Parathyroid adenoma (tissue), 2 donors: ENCODE measurements at regions not wholly inside any gene's neighbourhood (a gene's known extent, or its start where the extent isn't known, plus 50 kb on each side); places are given as distances from the start of the nearest gene placed in this dataset.

Source experiments
- H2AFZ ChIP-seq: fragments of 300-600 bp; sonication (generic); one replicate; pipeline ENCODE4 v1.7.0; 2017; ENCODE audit warnings: antibody characterized with exemption, mild to moderate bottlenecking
- H3K27ac ChIP-seq: fragments of 300-600 bp; sonication (generic); one replicate; pipeline ENCODE4 v1.7.0; 2017
- H3K27me3 ChIP-seq: fragments of 300-600 bp; sonication (generic); one replicate; pipeline ENCODE4 v1.7.0; 2017; ENCODE audit warnings: low read length; ENCODE audit not compliant: control insufficient read depth, insufficient read depth
- H3K36me3 ChIP-seq: fragments of 300-600 bp; sonication (generic); one replicate; pipeline ENCODE4 v1.7.0; 2017; ENCODE audit warnings: low read length; ENCODE audit not compliant: control insufficient read depth, insufficient read depth
- H3K4me1 ChIP-seq: fragments of 300-600 bp; sonication (generic); one replicate; pipeline ENCODE4 v1.7.0; 2017; ENCODE audit warnings: control low read depth
- H3K4me2 ChIP-seq: fragments of 300-600 bp; sonication (generic); one replicate; pipeline ENCODE4 v1.7.0; 2017; ENCODE audit warnings: low read length
- H3K4me3 ChIP-seq: fragments of 300-600 bp; sonication (generic); one replicate; pipeline ENCODE4 v1.7.0; 2017; ENCODE audit warnings: low read depth, low read length
- H3K79me2 ChIP-seq: fragments of 300-600 bp; sonication (generic); one replicate; pipeline ENCODE4 v1.7.0; 2017; ENCODE audit warnings: control low read depth
- H3K9ac ChIP-seq: fragments of 300-600 bp; sonication (generic); one replicate; pipeline ENCODE4 v1.7.0; 2017; ENCODE audit warnings: mild to moderate bottlenecking
- H3K9me3 ChIP-seq: fragments of 300-600 bp; sonication (generic); one replicate; pipeline ENCODE4 v1.7.0; 2017; ENCODE audit warnings: low read length; ENCODE audit not compliant: control insufficient read depth
- CTCF ChIP-seq: fragments of 300-600 bp; sonication (generic); IDR thresholded peaks from one replicate; pipeline ENCODE4 v1.7.0; 2017; ENCODE audit warnings: antibody characterized with exemption, mild to moderate bottlenecking
- donor health status: primary hyperparathyroidism.

- Histone ChIP-seq H3K4me2 (no peak overlapping the region), H3K36me3 (no peaks in the 10 kb centered on the region), H3K4me3 (no peak overlapping the region), H3K9ac (no peak overlapping the region), H3K27ac (no peak overlapping the region), H3K9me3 (no peaks in the 10 kb centered on the region), H3K27me3 (no peaks in the 10 kb centered on the region), H3K79me2 (no peaks in the 10 kb centered on the region), H3K4me1 (no peaks in the 10 kb centered on the region), H2AFZ (no peak overlapping the region)
- TF ChIP-seq CTCF = no peak
These were observed 291.3 kb downstream of the OGFRL1 start for GRCh38 chr6:71579902-71580301.

- no peaks in the 10 kb centered on the region for H3K36me3 ChIP-seq
- TF ChIP-seq CTCF = no peak
- no peaks in the 10 kb centered on the region for H3K9me3 ChIP-seq
These were observed 294.2 kb downstream of the OGFRL1 start for GRCh38 chr6:71582820-71583219.

GRCh38 chr6:71584712-71585436 lies 296.3 kb downstream of the OGFRL1 start:
- Histone ChIP-seq H3K4me1 (no peaks in the 10 kb centered on the region), H3K27me3 (no peaks in the 10 kb centered on the region), H3K79me2 (no peaks in the 10 kb centered on the region), H2AFZ (no peak overlapping the region), H3K27ac (no peak overlapping the region), H3K36me3 (no peaks in the 10 kb centered on the region), H3K4me3 (no peak overlapping the region), H3K9ac (no peak overlapping the region), H3K9me3 (no peaks in the 10 kb centered on the region), H3K4me2 (no peak overlapping the region)
- TF ChIP-seq CTCF = no peak

More at GRCh38 chr6:71582820-71583219, 294.2 kb downstream of the OGFRL1 start:
- Histone ChIP-seq H3K27ac (no peak overlapping the region), H3K4me1 (no peaks in the 10 kb centered on the region), H2AFZ (no peak overlapping the region), H3K4me2 (no peak overlapping the region), H3K79me2 (no peaks in the 10 kb centered on the region), H3K9ac (no peak overlapping the region), H3K4me3 (no peak overlapping the region), H3K27me3 (no peaks in the 10 kb centered on the region)

- Histone ChIP-seq H3K27me3 (no peaks in the 10 kb centered on the region), H3K9ac (no peak overlapping the region), H3K4me1 (no peaks in the 10 kb centered on the region), H3K9me3 (no peaks in the 10 kb centered on the region), H3K36me3 (no peaks in the 10 kb centered on the region), H3K4me2 (no peak overlapping the region), H2AFZ (no peak overlapping the region), H3K4me3 (no peak overlapping the region), H3K79me2 (no peaks in the 10 kb centered on the region), H3K27ac (no peak overlapping the region)
- no peak for TF ChIP-seq CTCF
These were observed 296.9 kb downstream of the OGFRL1 start for GRCh38 chr6:71585472-71585871.

- H3K27me3 ChIP-seq = no peaks in the 10 kb centered on the region
- H2AFZ ChIP-seq = no peak overlapping the region
- H3K36me3 ChIP-seq = no peaks in the 10 kb centered on the region
- H3K4me3 ChIP-seq = no peak overlapping the region
- H3K4me2 ChIP-seq = no peak overlapping the region
- H3K27ac ChIP-seq = no peak overlapping the region
- H3K9ac ChIP-seq = no peak overlapping the region
- no peak for TF ChIP-seq CTCF
- no peaks in the 10 kb centered on the region for H3K9me3 ChIP-seq
- H3K79me2 ChIP-seq = no peaks in the 10 kb centered on the region
- H3K4me1 ChIP-seq = no peaks in the 10 kb centered on the region
These were observed 297.9 kb upstream of the RIMS1 start for GRCh38 chr6:71588490-71588889.
